A549 (cell line): ENCODE measurements at regions not wholly inside any gene's neighbourhood (a gene's known extent, or its start where the extent isn't known, plus 50 kb on each side); places are given as distances from the start of the nearest gene placed in this dataset.
A peak's percentile ranks its signal among the peaks of the same experiment; 100 is the strongest.

ENCODE experiments used
- ATAC-seq, 2 experiments: fragments of 200-7000 bp in 1 of 2; fragments of >200 bp in 1 of 2; cut with Nextera tagmentation in 1 of 2; cut with Tn5 transposase in 1 of 2; 3 replicates each; pipeline versions ENCODE4 v1.8.0 to v1.9.1; 2018 to 2020; ENCODE audit warnings: mild to moderate bottlenecking in 1 of 2, moderate library complexity in 1 of 2
- CTCF ChIA-PET: fragments of 300-600 bp; sonication (Branson Sonifier 250); formaldehyde crosslinking; extraction: SDS; loops from one replicate; lab custom pipeline; 2021; ENCODE audit warnings: antibody characterized with exemption, inconsistent platforms; lab: Yijun Ruan, JAX
- POLR2A ChIA-PET: fragments of 350-600 bp; formaldehyde crosslinking; extraction: SDS; loops from one replicate; lab custom pipeline; 2021; ENCODE audit warnings: antibody characterized with exemption, inconsistent platforms; lab: Yijun Ruan, JAX
- DNase-seq, 2 experiments: peaks; one replicate each; pipeline versions ENCODE4 v3.0.0 to v3.0.0-alpha.2; 2011 to 2016; ENCODE audit warnings: low read depth in 1 of 2, low spot score in 1 of 2
- FAIRE-seq: peaks from 2 replicates; lab custom pipeline; 2011; peaks lifted over from hg19 to GRCh38; lab: Jason Lieb, UNC
- H3K27ac ChIP-seq, 2 experiments: fragments of >200 bp; sonication (Bioruptor Twin); formaldehyde crosslinking; 3 replicates each; pipeline ENCODE4 v1.5.1; 2016 to 2017
- H3K4me1 ChIP-seq: fragments of >200 bp; sonication (Bioruptor Twin); formaldehyde crosslinking; 3 replicates; pipeline ENCODE4 v1.6.1; 2016
- H3K4me2 ChIP-seq: fragments of >200 bp; sonication (Bioruptor Twin); formaldehyde crosslinking; 3 replicates; pipeline ENCODE4 v1.6.1; 2016
- H3K4me3 ChIP-seq: fragments of >200 bp; sonication (Bioruptor Twin); formaldehyde crosslinking; 3 replicates; pipeline ENCODE4 v1.5.1; 2016
- H3K9me3 ChIP-seq: fragments of >200 bp; sonication (Bioruptor Twin); formaldehyde crosslinking; 3 replicates; pipeline ENCODE4 v1.6.1; 2016
- CBX2 ChIP-seq: fragments of 200-600 bp; sonication (generic); IDR thresholded peaks from 2 replicates; pipeline ENCODE4 v1.6.1; 2016; ENCODE audit warnings: low read depth, mild to moderate bottlenecking, borderline replicate concordance
- CHD2 ChIP-seq: fragments of 150-350 bp; IDR thresholded peaks from 2 replicates; pipeline ENCODE4 v1.6.1; 2014; ENCODE audit warnings: low read length; ENCODE audit not compliant: partially characterized antibody
- EHMT2 ChIP-seq: fragments of 200-600 bp; sonication (generic); IDR thresholded peaks from 2 replicates; pipeline ENCODE4 v1.6.1; 2016; ENCODE audit warnings: antibody characterized with exemption, low read depth, mild to moderate bottlenecking, moderate library complexity
- FOSB ChIP-seq: fragments of 250-450 bp; sonication (Bioruptor Pico); IDR thresholded peaks from 2 replicates; pipeline ENCODE4 v1.5.0; 2020; ENCODE audit warnings: mild to moderate bottlenecking, moderate library complexity
- GATA3 ChIP-seq: IDR thresholded peaks from 2 replicates; pipeline ENCODE4 v1.6.1; 2012; ENCODE audit warnings: borderline replicate concordance
- HEYL ChIP-seq: fragments of 250-450 bp; sonication (Bioruptor Pico); IDR thresholded peaks from 2 replicates; pipeline ENCODE4 v1.8.0; 2021; ENCODE audit warnings: mild to moderate bottlenecking, moderate library complexity
- JUNB ChIP-seq: fragments of >200 bp; sonication (Bioruptor Twin); formaldehyde crosslinking; IDR thresholded peaks from 2 replicates; pipeline ENCODE4 v1.6.1; 2016
- KDM1A ChIP-seq: fragments of 200-600 bp; sonication (generic); IDR thresholded peaks from 2 replicates; pipeline ENCODE4 v1.6.1; 2016; ENCODE audit warnings: low read depth, mild to moderate bottlenecking
- KDM5A ChIP-seq: fragments of 200-600 bp; sonication (generic); IDR thresholded peaks from 2 replicates; pipeline ENCODE4 v1.6.1; 2016; ENCODE audit warnings: antibody characterized with exemption, mild to moderate bottlenecking
- MYC ChIP-seq: IDR thresholded peaks from 2 replicates; pipeline ENCODE4 v1.6.1; 2012; ENCODE audit warnings: mild to moderate bottlenecking, inconsistent platforms, low read length, improper control_type of control experiment, borderline replicate concordance
- PBX3 ChIP-seq: IDR thresholded peaks from 2 replicates; pipeline ENCODE4 v1.6.1; 2012
- RAD21 ChIP-seq, 2 experiments: fragments of >200 bp in 1 of 2; sonication (Bioruptor Twin) in 1 of 2; formaldehyde crosslinking in 1 of 2; IDR thresholded peaks in 1 of 2; conservative IDR thresholded peaks in 1 of 2; 2 replicates in 1 of 2; 3 replicates in 1 of 2; pipeline ENCODE4 v1.6.1; 2012 to 2018; ENCODE audit warnings: inconsistent platforms in 1 of 2
- RNF2 ChIP-seq: fragments of 200-600 bp; sonication (generic); IDR thresholded peaks from 2 replicates; pipeline ENCODE4 v1.6.1; 2016; ENCODE audit warnings: low read depth, mild to moderate bottlenecking, antibody characterized with exemption, moderate library complexity, borderline replicate concordance
- SMC3 ChIP-seq: fragments of >200 bp; sonication (Bioruptor Twin); formaldehyde crosslinking; IDR thresholded peaks from 3 replicates; pipeline ENCODE4 v1.6.1; 2018; ENCODE audit warnings: inconsistent platforms
- TP53 ChIP-seq: fragments of 250-450 bp; sonication (Bioruptor Pico); IDR thresholded peaks from 2 replicates; pipeline ENCODE4 v1.5.0; 2021; ENCODE audit warnings: mild to moderate bottlenecking, moderate library complexity
- ZSCAN20 ChIP-seq: fragments of 250-450 bp; sonication (Bioruptor Pico); IDR thresholded peaks from 2 replicates; pipeline ENCODE4 v1.8.0; 2022; ENCODE audit warnings: mild to moderate bottlenecking, moderate library complexity
- WGBS: methylation state at CpG from one replicate; pipeline ENCODE4 v1.1.6; 2017; ENCODE audit errors: missing lambda C conversion rate; 5-methylcytosine and 5-hydroxymethylcytosine counted together
- TF ChIP-seq, protein P1 (sequence below): fragments of >200 bp; sonication (Bioruptor Twin); formaldehyde crosslinking; IDR thresholded peaks from 3 replicates; pipeline ENCODE4 v1.6.1; 2016
- TF ChIP-seq, protein P2 (sequence below): fragments of >200 bp; sonication (Bioruptor Twin); formaldehyde crosslinking; IDR thresholded peaks from 2 replicates; pipeline ENCODE4 v1.6.1; 2016

GRCh38 chrY:19365321-19365720 lies 379.2 kb downstream of the KDM5D start:
- ChIA-PET CTCF (no interaction called here), POLR2A (no interaction called here)
- WGBS: 48% methylated on average over 2 of the region's 2 CpGs
- FAIRE-seq (no peak), ATAC-seq (no peak), DNase-seq (no peak)
- Histone ChIP-seq H3K4me1 (no peaks in the 10 kb centered on the region), H3K27ac (no peak overlapping the region), H3K4me2 (no peak overlapping the region), H3K9me3 (no peaks in the 10 kb centered on the region), H3K4me3 (no peak overlapping the region)
- TF ChIP-seq, protein P1, sequence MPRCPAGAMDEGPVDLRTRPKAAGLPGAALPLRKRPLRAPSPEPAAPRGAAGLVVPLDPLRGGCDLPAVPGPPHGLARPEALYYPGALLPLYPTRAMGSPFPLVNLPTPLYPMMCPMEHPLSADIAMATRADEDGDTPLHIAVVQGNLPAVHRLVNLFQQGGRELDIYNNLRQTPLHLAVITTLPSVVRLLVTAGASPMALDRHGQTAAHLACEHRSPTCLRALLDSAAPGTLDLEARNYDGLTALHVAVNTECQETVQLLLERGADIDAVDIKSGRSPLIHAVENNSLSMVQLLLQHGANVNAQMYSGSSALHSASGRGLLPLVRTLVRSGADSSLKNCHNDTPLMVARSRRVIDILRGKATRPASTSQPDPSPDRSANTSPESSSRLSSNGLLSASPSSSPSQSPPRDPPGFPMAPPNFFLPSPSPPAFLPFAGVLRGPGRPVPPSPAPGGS: no peak
- TF ChIP-seq KDM1A: no peak
- TF ChIP-seq RNF2: no peak
- no peak for TF ChIP-seq JUNB
- TF ChIP-seq TP53: no peak
- no peak for TF ChIP-seq CBX2
- TF ChIP-seq KDM5A: no peak
- TF ChIP-seq FOSB (CRISPR knock-in tag): no peak
- no peak for TF ChIP-seq RAD21 (conservative IDR thresholded peaks at IDR 0.05 in 1 of 2, IDR thresholded peaks at IDR 0.05 in 1 of 2)
- no peak for TF ChIP-seq CHD2
- no peak for TF ChIP-seq EHMT2
- TF ChIP-seq, protein P2, sequence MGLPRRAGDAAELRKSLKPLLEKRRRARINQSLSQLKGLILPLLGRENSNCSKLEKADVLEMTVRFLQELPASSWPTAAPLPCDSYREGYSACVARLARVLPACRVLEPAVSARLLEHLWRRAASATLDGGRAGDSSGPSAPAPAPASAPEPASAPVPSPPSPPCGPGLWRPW: no peak

DNA sequence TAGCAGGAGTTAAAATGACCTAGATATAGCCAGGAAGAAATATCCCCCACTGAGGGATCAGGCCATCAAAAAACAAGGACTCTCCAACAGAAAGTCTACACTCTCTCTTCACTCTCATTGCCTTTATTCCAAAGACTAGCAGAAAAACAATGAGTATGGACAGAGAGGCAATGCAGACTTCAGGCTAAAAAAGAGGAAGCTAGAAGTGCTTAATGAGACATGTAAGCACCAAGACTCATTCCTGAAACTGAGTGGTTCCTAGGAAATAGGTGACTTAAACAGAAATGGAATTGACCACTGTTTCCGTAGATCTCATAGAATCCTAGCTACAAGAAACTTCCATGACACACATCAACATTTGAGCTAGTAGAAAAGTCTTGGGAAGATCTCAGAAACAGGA lies 387.3 kb downstream of the KDM5D start:
- POLR2A ChIA-PET: no interaction called here
- FAIRE-seq: no peak
- H3K27ac ChIP-seq: no peak overlapping the region
- TF ChIP-seq RNF2 (no peak), MYC (no peak), HEYL (CRISPR knock-in tag) (no peak), ZSCAN20 (CRISPR knock-in tag) (no peak), SMC3 (no peak)
- no peaks in the 10 kb centered on the region for H3K9me3 ChIP-seq
- no peak for DNase-seq
- H3K4me2 ChIP-seq: no peak overlapping the region; the same call in 2 of the 3 replicates
- peaks cover 26% of the 10 kb centered on the region for H3K4me1 ChIP-seq
- 100% methylated on average over 1 of the region's 1 CpG for WGBS
- no peak overlapping the region for H3K4me3 ChIP-seq
- no peak for ATAC-seq
- CTCF ChIA-PET: no interaction called here

GRCh38 chrY:19356735-19357134 lies 387.8 kb downstream of the KDM5D start:
- H3K4me2 ChIP-seq: peak overlapping the region; percentile 26; the same call in 2 of the 3 replicates
- FAIRE-seq: no peak

More at GRCh38 chrY:19356735-19357134, 387.8 kb downstream of the KDM5D start:
- no peak overlapping the region for H3K4me3 ChIP-seq
- ChIA-PET CTCF (no interaction called here), POLR2A (no interaction called here)
- DNase-seq: no peak
- TF ChIP-seq GATA3: no peak
- no peak for TF ChIP-seq RNF2
- no peak for TF ChIP-seq PBX3
- TF ChIP-seq, protein P2: no peak
- TF ChIP-seq FOSB (CRISPR knock-in tag): no peak
- no peaks in the 10 kb centered on the region for H3K9me3 ChIP-seq
- H3K4me1 ChIP-seq: peaks cover 26% of the 10 kb centered on the region
- no peak for ATAC-seq
- H3K27ac ChIP-seq: no peak overlapping the region
